ENCODE measurements at regions not wholly inside any gene's neighbourhood (a gene's known extent, or its start where the extent isn't known, plus 50 kb on each side); places are given as distances from the start of the nearest gene placed in this dataset.
"Not testable (repeated sequence)": the region's sequence is repeated elsewhere in the genome, so short reads cannot be mapped to it uniquely, and the experiment has no call there.

GRCh38 chr10:60469147-60469546 lies 79.5 kb upstream of the ANK3 start:
- not testable (repeated sequence) for ATAC-seq, DNase-seq

DNA sequence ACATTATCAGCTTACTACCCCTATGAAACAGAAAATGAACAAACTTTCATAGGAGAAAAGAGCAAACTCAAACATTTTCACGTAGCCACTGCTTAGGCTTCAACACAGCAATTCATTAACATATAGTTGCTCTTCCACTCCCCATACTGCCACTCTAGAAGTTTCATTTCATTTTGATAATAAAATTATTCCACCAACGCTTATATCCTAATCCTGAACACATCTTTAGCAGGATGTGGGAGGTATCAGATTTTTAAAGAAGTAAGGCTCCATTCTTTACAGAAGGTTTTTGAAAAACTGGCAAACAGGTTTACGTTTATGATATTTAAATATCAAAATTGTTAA lies 77.5 kb upstream of the ANK3 start:
- no peak for ATAC-seq
- DNase-seq: no peak

DNA sequence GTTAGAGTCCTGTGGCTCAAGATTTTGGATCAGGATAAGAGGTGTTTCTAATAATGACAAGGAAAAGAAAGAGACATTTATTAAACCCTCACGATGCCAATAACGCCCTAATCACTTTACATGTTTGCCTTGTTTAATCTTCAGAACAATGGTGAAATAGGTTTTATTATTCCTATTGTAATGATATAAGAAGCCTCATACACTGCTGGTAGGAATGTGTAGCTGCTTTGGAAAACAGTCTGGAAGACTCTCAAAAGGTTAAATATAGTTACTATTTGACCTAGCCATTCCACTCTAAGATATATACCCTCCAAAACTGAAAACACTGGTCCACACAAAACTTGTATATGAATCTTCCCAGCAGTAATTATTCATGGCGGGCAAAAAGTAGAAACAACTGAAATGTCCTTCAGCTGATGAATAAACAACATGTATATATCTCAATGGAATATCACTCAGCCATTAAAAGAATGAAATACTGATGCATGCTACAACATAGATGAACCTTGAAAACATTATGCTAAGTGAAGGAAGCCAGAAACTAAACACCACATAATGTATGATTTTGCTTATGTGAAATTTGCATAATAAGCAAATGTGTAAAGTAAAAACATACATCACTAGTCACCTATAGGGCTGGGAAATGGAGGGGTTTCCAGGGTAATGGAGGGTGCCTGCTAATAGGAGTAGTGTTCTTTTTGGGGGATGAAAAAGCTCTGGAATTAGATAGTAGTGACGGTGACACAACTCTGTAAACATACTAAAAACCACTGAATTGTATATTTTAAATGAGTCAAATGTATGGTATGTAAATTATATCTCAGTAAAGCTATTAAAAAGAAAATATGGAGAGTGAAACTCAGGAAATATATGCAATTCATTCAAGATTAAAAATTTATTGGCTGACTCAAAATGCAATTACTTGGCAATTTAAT lies 76.9 kb upstream of the ANK3 start:
- DNase-seq (no peak), ATAC-seq (no peak)

- ATAC-seq (no peak), DNase-seq (no peak)
These were observed 76.1 kb upstream of the ANK3 start for GRCh38 chr10:60465801-60466200.

DNA sequence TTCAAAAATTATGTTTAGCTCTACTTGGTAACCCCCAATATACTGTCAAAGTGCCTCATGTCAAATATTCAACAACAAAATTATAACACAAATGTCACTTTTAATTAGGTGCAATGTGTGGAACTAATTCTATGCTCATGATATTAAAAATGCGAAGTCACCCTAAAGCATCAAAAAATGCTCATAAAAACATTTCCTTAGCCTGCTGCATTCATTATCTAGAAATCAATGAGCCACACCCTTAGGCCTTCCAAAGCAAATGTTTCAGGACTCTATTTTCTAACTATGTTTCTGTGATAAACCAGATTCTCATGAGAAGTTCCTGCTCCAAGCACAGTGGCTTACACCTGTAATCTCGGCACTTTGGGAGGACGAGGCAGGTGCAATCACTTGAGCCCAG lies 75.0 kb upstream of the ANK3 start:
- no peak for DNase-seq
- ATAC-seq: no peak

DNA sequence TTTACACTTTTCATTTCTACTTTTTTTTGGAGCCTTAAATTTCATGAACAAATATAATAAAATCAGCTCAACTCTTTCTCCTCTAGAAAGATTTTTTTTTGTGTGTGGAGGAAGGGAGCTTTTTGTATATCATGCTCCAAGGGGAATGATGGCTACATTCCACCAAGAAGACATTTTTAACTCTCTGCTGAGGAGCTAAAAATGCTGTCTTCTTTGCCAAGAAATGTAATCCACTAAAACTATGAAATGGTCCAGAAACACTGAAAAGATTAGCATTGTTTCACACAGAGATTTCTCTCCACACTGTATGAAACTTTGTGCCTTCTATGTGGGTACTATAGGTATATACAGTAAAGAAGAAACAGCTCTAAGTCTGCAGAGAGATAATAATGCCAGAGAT lies 74.1 kb upstream of the ANK3 start:
- ATAC-seq (no peak), DNase-seq (no peak)

GRCh38 chr10:60461688-60462087 lies 72.0 kb upstream of the ANK3 start:
- no peak for ATAC-seq
- DNase-seq: no peak

- ATAC-seq: no peak
- DNase-seq: no peak
These were observed 70.2 kb upstream of the ANK3 start for GRCh38 chr10:60459701-60460457.

- DNase-seq (no peak), ATAC-seq (no peak)
These were observed 66.4 kb upstream of the ANK3 start for GRCh38 chr10:60456053-60456452.

- no peak for ATAC-seq
- DNase-seq: no peak
These were observed 64.7 kb upstream of the ANK3 start for GRCh38 chr10:60454336-60454735.

DNA sequence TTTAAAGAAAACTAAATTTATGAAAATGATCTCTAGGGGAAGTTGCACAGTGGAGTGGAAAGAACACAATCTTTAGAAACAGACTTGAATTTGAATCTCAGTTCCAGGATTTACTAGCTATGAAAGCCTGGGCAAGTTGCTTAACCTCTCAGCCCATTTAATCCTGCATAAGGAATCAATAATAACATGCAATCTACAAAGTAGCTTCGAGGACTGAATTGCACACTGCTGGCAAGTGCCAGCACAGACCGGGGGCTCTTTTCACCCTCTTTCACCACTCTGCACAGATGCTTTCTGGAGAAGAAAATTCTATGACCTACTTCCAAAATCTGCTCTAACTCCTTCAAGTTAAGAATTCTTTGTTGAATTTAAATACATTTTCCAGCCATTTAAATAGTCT lies 63.4 kb upstream of the ANK3 start:
- ATAC-seq (no peak), DNase-seq (no peak)

- no peak for ATAC-seq
- no peak for DNase-seq
These were observed 60.6 kb upstream of the ANK3 start for GRCh38 chr10:60450291-60450690.

DNA sequence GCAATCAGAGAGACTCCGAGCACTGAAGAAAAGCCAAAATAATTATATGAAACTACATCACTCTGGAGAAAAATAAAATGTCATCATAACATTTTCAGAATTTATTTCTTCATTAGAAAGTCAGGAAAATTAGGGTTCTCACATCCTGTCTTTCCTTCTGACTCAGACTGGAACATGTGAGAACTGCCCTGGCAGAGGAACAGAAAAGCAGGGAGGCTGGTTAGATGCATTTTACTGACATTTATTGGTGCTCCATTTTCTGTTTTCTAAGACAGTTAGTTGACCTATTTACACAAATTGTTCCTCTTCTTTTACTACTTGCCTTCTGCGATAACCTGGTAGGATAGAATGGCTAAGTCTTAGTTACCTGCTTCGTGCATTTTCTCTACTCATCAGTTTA lies 58.6 kb upstream of the ANK3 start:
- no peak for ATAC-seq

GRCh38 chr10:60446851-60447250 lies 57.2 kb upstream of the ANK3 start:
- no peak for DNase-seq
- ATAC-seq: no peak

More for the DNA sequence above, 58.6 kb upstream of the ANK3 start:
- DNase-seq: no peak

DNA sequence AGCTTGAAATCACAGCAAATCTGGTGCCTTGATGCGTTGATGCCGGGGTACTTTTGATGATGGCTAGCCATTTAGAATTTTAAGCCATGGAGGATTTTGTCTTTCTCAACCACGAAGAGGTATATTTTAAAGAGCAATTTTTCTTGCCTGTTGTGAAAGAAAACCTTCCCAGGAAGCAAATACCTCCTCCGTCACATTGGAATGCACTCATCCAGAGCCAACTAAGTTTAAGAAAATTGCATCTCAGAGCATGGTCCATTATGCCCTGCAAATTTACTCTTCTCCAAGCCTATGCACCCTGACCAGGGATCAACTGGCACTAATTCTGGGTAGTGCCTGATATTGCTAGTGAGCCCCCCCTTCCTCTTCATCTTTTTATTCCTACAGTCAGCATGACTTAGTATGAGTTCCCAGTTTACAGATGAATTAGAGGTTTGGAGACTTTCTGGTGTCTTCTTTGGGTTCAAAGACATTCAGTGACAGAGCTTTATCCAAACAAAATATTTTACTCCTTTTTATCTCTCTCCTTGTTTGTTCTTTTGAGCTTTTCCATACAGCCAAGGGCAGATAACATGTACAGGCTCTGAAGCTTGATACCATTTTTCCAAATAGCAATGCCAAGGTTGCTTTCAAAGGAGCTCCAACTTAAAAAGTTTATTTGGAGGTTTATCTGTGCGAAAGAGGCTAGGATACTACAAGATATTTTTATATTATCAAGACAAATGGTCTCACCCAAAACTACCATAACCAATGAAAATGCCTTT lies 56.6 kb upstream of the ANK3 start:
- DNase-seq (no peak), ATAC-seq (no peak)

DNA sequence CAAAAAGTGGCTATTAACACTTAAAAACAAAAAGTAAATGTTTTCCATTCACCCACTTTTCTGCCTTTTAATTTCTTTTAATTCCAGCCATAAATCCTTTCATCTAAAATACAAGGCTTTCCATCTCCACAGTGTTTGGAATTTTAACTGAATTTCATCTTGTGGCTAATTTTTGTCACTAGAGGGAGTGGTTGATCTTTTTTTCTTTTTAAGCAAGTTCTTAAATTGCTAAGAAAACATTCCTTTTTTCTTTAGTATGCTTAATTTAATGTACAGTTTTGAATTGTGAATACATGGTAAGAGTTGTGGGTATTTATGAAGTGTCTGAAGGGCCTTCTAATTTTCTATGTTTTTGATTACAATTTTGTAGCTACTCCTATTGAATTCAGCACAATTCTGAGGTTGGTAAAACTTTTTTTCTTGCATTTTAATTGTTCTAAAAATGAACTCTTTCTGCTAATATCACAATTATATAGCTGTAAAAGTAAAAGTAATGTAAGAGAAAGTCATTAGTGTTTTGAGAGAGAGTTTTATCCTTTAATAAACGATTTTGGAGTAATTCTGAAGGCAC lies 54.9 kb upstream of the ANK3 start:
- no peak for DNase-seq
- ATAC-seq: no peak

- ATAC-seq (no peak), DNase-seq (no peak)
These were observed 53.7 kb upstream of the ANK3 start for GRCh38 chr10:60443346-60443745.

- no peak for ATAC-seq
- DNase-seq: no peak
These were observed 51.8 kb upstream of the ANK3 start for GRCh38 chr10:60441515-60441914.

DNA sequence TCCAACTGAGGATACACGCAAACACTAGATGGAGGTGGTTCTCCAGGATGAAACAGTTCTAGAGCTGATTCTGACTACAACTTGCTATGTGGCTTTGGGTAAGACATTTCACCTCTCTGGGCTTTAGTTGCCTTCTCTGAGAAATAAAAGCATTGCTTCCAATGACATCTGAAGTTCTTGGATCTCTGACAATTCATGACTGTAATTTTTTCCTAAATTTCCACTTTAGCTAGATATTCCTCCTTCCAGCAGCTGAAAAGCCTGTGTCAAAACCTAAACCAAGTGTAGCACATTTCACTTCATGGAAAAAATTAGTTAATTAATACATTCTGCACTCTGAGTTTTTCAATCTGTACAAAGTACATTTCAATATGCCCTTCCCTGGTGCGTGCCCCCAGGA lies 50.0 kb upstream of the ANK3 start:
- DNase-seq (no peak), ATAC-seq (no peak)

Data from stimulated activated naive CD8-positive, alpha-beta T cell treated with anti-CD3 and anti-CD28 coated beads, Interleukin-15, Interleukin-2, amounts not matched to agents 100 U/mL and 50 U/mL, for 24 hours (primary cell).